Ascending aorta (tissue), 2 donors: ENCODE measurements at regions not wholly inside any gene's neighbourhood (a gene's known extent, or its start where the extent isn't known, plus 50 kb on each side); places are given as distances from the start of the nearest gene placed in this dataset.

Source experiments
- DNase-seq, 2 donors: peaks; one replicate each; pipeline ENCODE4 v3.0.0-alpha.2; 2019; ENCODE audit warnings: low spot score in 2 of 2
- H3K27ac ChIP-seq, 2 donors: fragments of 200-600 bp; sonication (generic); one replicate each; pipeline ENCODE4 v1.5.1; 2016 to 2017; ENCODE audit warnings: mild to moderate bottlenecking in 1 of 2
- H3K27me3 ChIP-seq: fragments of 200-600 bp; sonication (generic); one replicate; pipeline ENCODE4 v1.5.1; 2017
- H3K36me3 ChIP-seq, 2 donors: fragments of 200-600 bp; sonication (generic); one replicate each; pipeline ENCODE4 v1.5.1; 2016
- H3K4me1 ChIP-seq, 2 donors: fragments of 200-600 bp; sonication (generic); one replicate each; pipeline ENCODE4 v1.5.1; 2016 to 2017; ENCODE audit warnings: mild to moderate bottlenecking in 1 of 2
- H3K4me3 ChIP-seq, 2 donors: fragments of 200-600 bp; sonication (generic); one replicate each; pipeline ENCODE4 v1.5.1; 2016 to 2017; ENCODE audit warnings: mild to moderate bottlenecking in 1 of 2
- H3K9me3 ChIP-seq, 2 donors: fragments of 200-600 bp; sonication (generic); one replicate each; pipeline ENCODE4 v1.5.1; 2016
- intact Hi-C: fragments of 100-400 bp; cut with DNase I; formaldehyde crosslinking; loops from one replicate; pipeline ENCODE4 v1.15.1; 2023
- TF ChIP-seq, protein P1 (sequence below), 3 experiments: fragments of 200-600 bp in 2 of 3; fragments of 450-650 bp in 1 of 3; sonication (generic) in 2 of 3; IDR thresholded peaks; one replicate each; pipeline ENCODE4 v1.5.1; 2016 to 2019; ENCODE audit warnings: antibody characterized with exemption in 3 of 3, mild to moderate bottlenecking in 1 of 3, moderate library complexity in 1 of 3

DNA sequence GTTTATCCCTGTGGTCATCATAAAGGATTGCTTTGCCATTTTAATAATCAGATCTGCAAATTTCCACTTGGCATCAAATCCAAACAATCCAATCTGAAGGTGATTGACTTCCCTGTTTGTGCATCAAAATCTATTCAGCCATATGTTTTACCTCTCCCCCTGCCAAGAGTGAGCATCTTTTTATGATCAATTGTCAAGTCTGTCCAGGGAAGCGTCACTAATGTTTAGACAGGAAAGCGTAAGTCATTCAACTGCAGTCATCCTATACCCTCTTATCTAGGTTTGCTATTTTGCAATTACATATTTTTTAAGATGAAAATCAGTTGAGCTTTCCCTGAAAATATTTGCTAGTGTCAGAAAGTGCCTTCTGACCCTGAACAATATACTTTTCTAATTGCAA, 1224.1 kb upstream of the SEL1L start:
- no peak for DNase-seq
- Histone ChIP-seq H3K9me3 (no peaks in the 10 kb centered on the region), H3K4me1 (no peaks in the 10 kb centered on the region), H3K27me3 (no peaks in the 10 kb centered on the region), H3K4me3 (no peak overlapping the region), H3K36me3 (no peaks in the 10 kb centered on the region), H3K27ac (no peak overlapping the region)
- TF ChIP-seq, protein P1, sequence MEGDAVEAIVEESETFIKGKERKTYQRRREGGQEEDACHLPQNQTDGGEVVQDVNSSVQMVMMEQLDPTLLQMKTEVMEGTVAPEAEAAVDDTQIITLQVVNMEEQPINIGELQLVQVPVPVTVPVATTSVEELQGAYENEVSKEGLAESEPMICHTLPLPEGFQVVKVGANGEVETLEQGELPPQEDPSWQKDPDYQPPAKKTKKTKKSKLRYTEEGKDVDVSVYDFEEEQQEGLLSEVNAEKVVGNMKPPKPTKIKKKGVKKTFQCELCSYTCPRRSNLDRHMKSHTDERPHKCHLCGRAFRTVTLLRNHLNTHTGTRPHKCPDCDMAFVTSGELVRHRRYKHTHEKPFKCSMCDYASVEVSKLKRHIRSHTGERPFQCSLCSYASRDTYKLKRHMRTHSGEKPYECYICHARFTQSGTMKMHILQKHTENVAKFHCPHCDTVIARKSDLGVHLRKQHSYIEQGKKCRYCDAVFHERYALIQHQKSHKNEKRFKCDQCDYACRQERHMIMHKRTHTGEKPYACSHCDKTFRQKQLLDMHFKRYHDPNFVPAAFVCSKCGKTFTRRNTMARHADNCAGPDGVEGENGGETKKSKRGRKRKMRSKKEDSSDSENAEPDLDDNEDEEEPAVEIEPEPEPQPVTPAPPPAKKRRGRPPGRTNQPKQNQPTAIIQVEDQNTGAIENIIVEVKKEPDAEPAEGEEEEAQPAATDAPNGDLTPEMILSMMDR (IDR thresholded peaks at IDR 0.05): no peak
- intact Hi-C loops: no loop called here

DNA sequence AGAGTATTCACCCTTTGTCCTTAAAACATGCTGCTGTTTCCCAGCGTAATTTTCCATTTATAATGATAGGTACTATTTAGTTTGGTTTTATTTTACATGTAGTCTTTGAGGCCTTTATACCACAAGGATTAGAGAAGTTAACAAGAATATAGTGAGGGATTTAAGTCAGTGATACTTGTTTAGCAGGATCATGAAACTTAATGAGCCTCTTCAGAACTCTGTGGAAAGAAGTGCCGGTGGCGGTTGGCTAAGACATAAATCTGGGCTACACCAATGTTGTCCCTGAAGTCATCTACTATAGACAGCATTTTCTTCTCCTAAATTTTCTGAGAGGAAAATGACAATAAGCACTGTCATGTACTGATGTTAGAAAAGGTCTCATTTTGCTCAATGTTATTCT, 1226.0 kb upstream of the SEL1L start:
- intact Hi-C loops: no loop called here
- TF ChIP-seq, protein P1 (IDR thresholded peaks at IDR 0.05): no peak
- no peak for DNase-seq
- Histone ChIP-seq H3K36me3 (no peaks in the 10 kb centered on the region), H3K4me1 (no peaks in the 10 kb centered on the region), H3K9me3 (no peaks in the 10 kb centered on the region), H3K27ac (no peak overlapping the region), H3K27me3 (no peaks in the 10 kb centered on the region), H3K4me3 (no peak overlapping the region)

DNA sequence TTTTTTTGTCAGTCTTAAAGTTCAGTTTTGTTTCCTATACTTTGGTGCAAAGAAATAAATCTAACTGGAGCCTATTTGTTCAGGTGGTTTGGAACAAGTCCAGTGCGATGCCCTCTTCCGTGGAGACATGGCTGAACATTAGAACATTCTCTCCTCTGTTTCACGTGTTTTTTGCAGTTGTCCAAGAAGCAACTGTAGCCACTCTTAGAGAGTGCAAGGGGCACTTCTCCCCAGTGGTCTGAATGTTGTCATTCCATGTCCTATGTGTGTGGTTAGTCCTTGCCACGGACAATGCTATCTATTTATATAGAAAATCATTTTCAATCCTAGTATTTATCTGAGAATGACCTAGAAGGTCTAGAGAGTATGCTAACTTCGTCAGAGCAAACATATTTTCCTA, 1232.5 kb upstream of the SEL1L start:
- Histone ChIP-seq H3K36me3 (no peaks in the 10 kb centered on the region), H3K27me3 (no peaks in the 10 kb centered on the region), H3K27ac (no peak overlapping the region), H3K4me3 (no peak overlapping the region), H3K4me1 (peaks cover 0 to 2% of the 10 kb centered on the region in 2 donors), H3K9me3 (no peaks in the 10 kb centered on the region)
- TF ChIP-seq, protein P1 (IDR thresholded peaks at IDR 0.05): no peak
- intact Hi-C loops: no loop called here
- DNase-seq: no peak

DNA sequence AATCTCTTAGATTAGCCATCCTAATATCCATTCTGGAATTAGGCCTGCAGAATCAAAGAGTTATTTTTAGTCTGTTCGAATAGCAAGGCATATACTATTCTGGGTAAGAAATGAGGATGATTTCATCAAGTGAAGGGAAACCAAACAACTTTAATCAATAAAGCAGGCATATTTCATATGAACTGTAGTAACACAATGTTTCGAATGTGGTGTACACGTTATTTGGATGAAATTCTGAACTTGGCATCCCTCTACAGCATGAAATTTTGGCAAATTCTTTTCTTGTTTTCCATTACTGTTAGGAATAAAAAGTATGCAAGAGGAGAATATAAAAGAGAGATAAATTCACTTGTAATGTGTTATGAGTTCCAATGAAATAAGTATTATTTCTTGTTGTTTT, 1233.3 kb upstream of the SEL1L start:
- no peak for DNase-seq
- H3K9me3 ChIP-seq: no peaks in the 10 kb centered on the region
- no peaks in the 10 kb centered on the region for H3K27me3 ChIP-seq
- TF ChIP-seq, protein P1 (IDR thresholded peaks at IDR 0.05): no peak
- intact Hi-C loops: no loop called here
- no peak overlapping the region for H3K27ac ChIP-seq
- no peaks in the 10 kb centered on the region for H3K36me3 ChIP-seq
- peaks cover 0 to 2% of the 10 kb centered on the region in 2 donors for H3K4me1 ChIP-seq
- H3K4me3 ChIP-seq: no peak overlapping the region

DNA sequence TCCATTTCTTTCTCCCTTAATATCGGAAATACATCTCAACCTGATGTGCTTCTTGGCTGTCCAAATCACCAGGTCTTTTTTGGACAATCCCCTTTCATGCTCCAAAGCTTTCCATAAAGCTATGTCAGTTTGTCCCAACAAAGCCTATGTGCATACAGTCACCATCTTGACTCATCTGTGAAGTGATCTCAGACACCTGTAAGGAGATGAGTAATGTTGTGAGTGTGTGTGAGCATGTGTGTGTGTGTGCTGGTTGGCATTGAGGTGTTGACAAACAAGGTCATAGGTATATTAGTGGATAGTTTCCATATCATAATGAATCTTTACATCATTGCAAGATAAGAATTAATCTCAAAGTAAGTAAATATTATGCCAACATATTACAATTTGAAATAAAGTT, 1243.3 kb upstream of the SEL1L start:
- no peaks in the 10 kb centered on the region for H3K4me1 ChIP-seq
- TF ChIP-seq, protein P1 (IDR thresholded peaks at IDR 0.05): no peak
- intact Hi-C loops: no loop called here
- no peak overlapping the region for H3K4me3 ChIP-seq
- H3K36me3 ChIP-seq: no peaks in the 10 kb centered on the region
- H3K27me3 ChIP-seq: no peaks in the 10 kb centered on the region
- no peaks in the 10 kb centered on the region for H3K9me3 ChIP-seq
- no peak overlapping the region for H3K27ac ChIP-seq
- no peak for DNase-seq

DNA sequence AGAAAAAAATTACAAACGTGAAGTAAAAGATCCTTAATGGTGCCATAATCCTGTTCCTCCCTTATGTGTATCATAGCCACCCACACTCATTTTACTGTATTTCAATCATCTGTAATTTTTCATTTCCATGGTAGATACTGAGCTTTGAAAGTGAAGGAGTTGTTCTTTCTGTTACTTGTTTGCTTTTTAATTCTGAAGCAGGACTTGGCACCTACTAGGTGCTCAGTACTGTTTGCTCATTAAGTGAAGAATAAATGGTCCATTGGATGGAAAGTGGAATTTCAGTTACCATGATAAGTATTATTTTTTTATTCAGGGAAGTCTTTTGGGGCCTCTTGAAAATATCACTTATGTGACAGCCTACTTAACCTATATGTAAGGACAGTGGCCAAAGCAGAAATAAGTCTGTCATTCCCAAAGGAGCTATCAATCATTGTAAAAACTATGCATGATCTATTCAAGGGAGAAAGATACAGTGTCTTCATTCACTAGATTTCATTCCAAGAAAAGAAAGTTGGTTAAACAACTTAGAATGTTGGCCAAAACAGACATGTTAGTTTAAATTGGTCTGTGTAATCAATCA, 1244.4 kb upstream of the SEL1L start:
- intact Hi-C loops: no loop called here

More for the DNA sequence above, 1244.4 kb upstream of the SEL1L start:
- no peak for DNase-seq
- Histone ChIP-seq H3K36me3 (no peaks in the 10 kb centered on the region), H3K9me3 (no peaks in the 10 kb centered on the region), H3K27me3 (no peaks in the 10 kb centered on the region), H3K4me3 (no peak overlapping the region), H3K4me1 (no peaks in the 10 kb centered on the region), H3K27ac (no peak overlapping the region)
- TF ChIP-seq, protein P1 (IDR thresholded peaks at IDR 0.05): no peak
